Umbilical cord (tissue), 1 donor: ENCODE measurements at regions not wholly inside any gene's neighbourhood (a gene's known extent, or its start where the extent isn't known, plus 50 kb on each side); places are given as distances from the start of the nearest gene placed in this dataset.
"Not testable (repeated sequence)": the region's sequence is repeated elsewhere in the genome, so short reads cannot be mapped to it uniquely, and the experiment has no call there.

Source experiments
- DNase-seq: peaks from one replicate; pipeline ENCODE4 v3.0.0-alpha.2; 2015; ENCODE audit warnings: low spot score

GRCh38 chr19:28387507-28387906 is 825.4 kb downstream of the UQCRFS1 start:
- no peak for DNase-seq

GRCh38 chr19:28386470-28386869 is 826.5 kb downstream of the UQCRFS1 start:
- DNase-seq = no peak

GRCh38 chr19:28386066-28386465 is 826.9 kb downstream of the UQCRFS1 start:
- DNase-seq = no peak

- DNase-seq = no peak
These were observed 835.9 kb downstream of the UQCRFS1 start for GRCh38 chr19:28377077-28377476.

- no peak for DNase-seq
These were observed 838.0 kb downstream of the UQCRFS1 start for GRCh38 chr19:28374971-28375370.

- DNase-seq = no peak
These were observed 840.2 kb downstream of the UQCRFS1 start for GRCh38 chr19:28372576-28373247.

- DNase-seq = no peak
These were observed 845.8 kb downstream of the UQCRFS1 start for GRCh38 chr19:28367146-28367545.

- DNase-seq = no peak
These were observed 849.7 kb downstream of the UQCRFS1 start for GRCh38 chr19:28363254-28363653.

GRCh38 chr19:28359431-28360414 is 853.2 kb downstream of the UQCRFS1 start:
- DNase-seq = no peak

GRCh38 chr19:28358633-28359032 is 854.3 kb downstream of the UQCRFS1 start:
- DNase-seq = no peak

- DNase-seq = no peak
These were observed 861.2 kb downstream of the UQCRFS1 start for GRCh38 chr19:28351761-28352160.

- DNase-seq = not testable (repeated sequence)
These were observed 861.6 kb downstream of the UQCRFS1 start for GRCh38 chr19:28351321-28351720.

GRCh38 chr19:28350673-28351072 is 862.3 kb downstream of the UQCRFS1 start:
- no peak for DNase-seq

GRCh38 chr19:28350037-28350436 is 862.9 kb downstream of the UQCRFS1 start:
- DNase-seq = no peak

- no peak for DNase-seq
These were observed 863.3 kb downstream of the UQCRFS1 start for GRCh38 chr19:28349604-28350003.

- DNase-seq = no peak
These were observed 867.1 kb downstream of the UQCRFS1 start for GRCh38 chr19:28345811-28346210.

GRCh38 chr19:28341810-28342350 is 871.1 kb downstream of the UQCRFS1 start:
- DNase-seq = no peak

GRCh38 chr19:28334419-28334818 is 878.5 kb downstream of the UQCRFS1 start:
- DNase-seq = no peak

GRCh38 chr19:28333909-28334308 is 879.0 kb downstream of the UQCRFS1 start:
- DNase-seq = no peak

- DNase-seq = no peak
These were observed 880.1 kb downstream of the UQCRFS1 start for GRCh38 chr19:28332886-28333285.

GRCh38 chr19:28332351-28332750 is 880.6 kb downstream of the UQCRFS1 start:
- DNase-seq = no peak

- DNase-seq = no peak
These were observed 881.4 kb downstream of the UQCRFS1 start for GRCh38 chr19:28331596-28331995.

- no peak for DNase-seq
These were observed 882.1 kb downstream of the UQCRFS1 start for GRCh38 chr19:28330831-28331230.
